ENCODE measurements at regions not wholly inside any gene's neighbourhood (a gene's known extent, or its start where the extent isn't known, plus 50 kb on each side); places are given as distances from the start of the nearest gene placed in this dataset.

DNA sequence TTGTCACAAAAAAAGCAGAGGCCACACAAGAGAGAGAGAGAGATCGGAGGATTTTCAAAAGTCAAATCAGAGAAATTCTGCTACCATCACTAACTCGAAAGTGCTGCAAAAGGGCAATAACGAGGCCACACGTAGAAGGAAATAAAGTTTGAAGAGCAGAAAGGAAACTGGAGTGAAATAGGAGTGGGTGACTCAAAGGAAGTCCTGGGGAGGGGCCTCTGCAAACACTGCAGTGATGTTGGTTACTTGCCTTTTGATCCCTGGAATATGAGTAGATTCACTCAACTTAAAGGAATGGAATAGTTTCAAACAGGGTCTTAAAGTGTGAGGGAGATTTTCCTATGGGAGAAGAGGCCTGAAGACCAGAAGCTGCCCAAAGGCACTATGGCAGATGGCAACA lies 663.4 kb upstream of the LCORL start:
- H3K27me3 Mint-ChIP-seq (ENCODE audit: unreplicated experiment), result no peaks in the 10 kb centered on the region
- TF ChIP-seq CTCF (IDR thresholded peaks at IDR 0.05; ENCODE audit: partially characterized antibody, unreplicated experiment), result no peak
- H3K27ac Mint-ChIP-seq (ENCODE audit: unreplicated experiment), result peak overlapping the region; percentile 5
- H3K9me3 Mint-ChIP-seq (ENCODE audit: unreplicated experiment), result no peaks in the 10 kb centered on the region
- no peak overlapping the region for H3K4me3 Mint-ChIP-seq (ENCODE audit: unreplicated experiment)
- DNase-seq, result no peak
- H3K4me1 Mint-ChIP-seq (ENCODE audit: low read depth, unreplicated experiment), result peaks cover 9% of the 10 kb centered on the region
- no peaks in the 10 kb centered on the region for H3K36me3 Mint-ChIP-seq (ENCODE audit: unreplicated experiment)

DNA sequence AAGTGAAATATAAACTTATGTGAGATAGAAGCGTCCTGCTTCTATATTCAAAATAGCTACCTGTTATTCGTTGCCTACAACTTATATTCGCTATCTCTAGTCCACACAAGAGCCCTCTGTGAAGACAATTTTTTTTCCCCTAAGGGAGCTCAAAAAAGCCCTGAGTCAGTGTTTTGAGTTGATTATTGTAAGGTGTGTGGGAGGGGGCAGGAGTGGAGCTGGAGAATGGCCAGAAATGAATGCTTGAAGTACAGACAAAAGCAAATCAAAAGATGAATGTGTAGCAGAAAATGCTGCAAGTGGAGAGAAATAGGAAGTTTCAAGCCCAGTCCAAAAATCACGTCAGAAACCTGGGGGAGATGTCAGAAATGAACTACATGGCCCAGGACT lies 655.0 kb upstream of the LCORL start:
- Mint-ChIP-seq H3K4me1 (ENCODE audit: low read depth, unreplicated experiment) (no peaks in the 10 kb centered on the region), H3K27me3 (ENCODE audit: unreplicated experiment) (no peaks in the 10 kb centered on the region), H3K9me3 (ENCODE audit: unreplicated experiment) (no peaks in the 10 kb centered on the region), H3K27ac (ENCODE audit: unreplicated experiment) (no peak overlapping the region), H3K4me3 (ENCODE audit: unreplicated experiment) (no peak overlapping the region), H3K36me3 (ENCODE audit: unreplicated experiment) (no peaks in the 10 kb centered on the region)
- no peak for DNase-seq
- no peak for TF ChIP-seq CTCF (IDR thresholded peaks at IDR 0.05; ENCODE audit: partially characterized antibody, unreplicated experiment)

- no peak overlapping the region for H3K4me3 Mint-ChIP-seq (ENCODE audit: unreplicated experiment)
- H3K9me3 Mint-ChIP-seq (ENCODE audit: unreplicated experiment), result no peaks in the 10 kb centered on the region
- no peaks in the 10 kb centered on the region for H3K36me3 Mint-ChIP-seq (ENCODE audit: unreplicated experiment)
- no peaks in the 10 kb centered on the region for H3K4me1 Mint-ChIP-seq (ENCODE audit: low read depth, unreplicated experiment)
- H3K27me3 Mint-ChIP-seq (ENCODE audit: unreplicated experiment), result no peaks in the 10 kb centered on the region
- TF ChIP-seq CTCF (IDR thresholded peaks at IDR 0.05; ENCODE audit: partially characterized antibody, unreplicated experiment), result no peak
- DNase-seq, result no peak
- no peak overlapping the region for H3K27ac Mint-ChIP-seq (ENCODE audit: unreplicated experiment)
These were observed 654.3 kb upstream of the LCORL start for GRCh38 chr4:18675586-18676525.

DNA sequence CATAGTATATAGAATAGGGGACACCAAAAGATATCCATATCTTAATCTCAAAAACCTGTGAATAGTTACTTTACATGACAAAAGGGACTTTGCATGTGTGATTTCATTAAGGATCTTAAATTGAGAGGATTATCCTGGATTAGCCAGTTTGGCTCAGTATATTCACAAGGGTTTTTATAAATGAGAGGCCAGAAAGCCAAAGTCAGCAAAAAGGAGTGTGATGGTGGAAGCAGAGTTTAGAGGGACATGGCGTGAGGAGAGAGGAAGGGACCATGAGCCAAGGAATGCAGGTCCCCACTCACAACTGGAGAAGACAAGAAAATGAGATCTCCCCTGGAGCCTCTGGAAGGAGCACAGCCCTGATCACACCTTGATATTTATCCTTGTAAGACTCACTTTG lies 648.5 kb upstream of the LCORL start:
- no peaks in the 10 kb centered on the region for H3K36me3 Mint-ChIP-seq (ENCODE audit: unreplicated experiment)
- H3K4me1 Mint-ChIP-seq (ENCODE audit: low read depth, unreplicated experiment), result no peaks in the 10 kb centered on the region
- peaks cover 1% of the 10 kb centered on the region for H3K27me3 Mint-ChIP-seq (ENCODE audit: unreplicated experiment)
- H3K4me3 Mint-ChIP-seq (ENCODE audit: unreplicated experiment), result no peak overlapping the region
- DNase-seq, result no peak
- TF ChIP-seq CTCF (IDR thresholded peaks at IDR 0.05; ENCODE audit: partially characterized antibody, unreplicated experiment), result no peak
- H3K9me3 Mint-ChIP-seq (ENCODE audit: unreplicated experiment), result no peaks in the 10 kb centered on the region
- H3K27ac Mint-ChIP-seq (ENCODE audit: unreplicated experiment), result no peak overlapping the region

GRCh38 chr4:18669390-18669789 lies 647.8 kb upstream of the LCORL start:
- Mint-ChIP-seq H3K4me3 (ENCODE audit: unreplicated experiment) (no peak overlapping the region), H3K27ac (ENCODE audit: unreplicated experiment) (no peak overlapping the region), H3K9me3 (ENCODE audit: unreplicated experiment) (no peaks in the 10 kb centered on the region), H3K4me1 (ENCODE audit: low read depth, unreplicated experiment) (no peaks in the 10 kb centered on the region), H3K27me3 (ENCODE audit: unreplicated experiment) (peaks cover 1% of the 10 kb centered on the region), H3K36me3 (ENCODE audit: unreplicated experiment) (no peaks in the 10 kb centered on the region)
- DNase-seq, result no peak
- no peak for TF ChIP-seq CTCF (IDR thresholded peaks at IDR 0.05; ENCODE audit: partially characterized antibody, unreplicated experiment)

Measured in glutamatergic neuron (in vitro differentiated cells).